Suprapubic skin (tissue), 3 donors: ENCODE measurements at regions not wholly inside any gene's neighbourhood (a gene's known extent, or its start where the extent isn't known, plus 50 kb on each side); places are given as distances from the start of the nearest gene placed in this dataset.

Source experiments
- POLR2AphosphoS5 ChIP-seq, 3 donors: sonication (generic); formaldehyde crosslinking; IDR thresholded peaks; one replicate each; pipeline ENCODE4 v1.6.1; 2017; ENCODE audit warnings: antibody characterized with exemption in 3 of 3
- TF ChIP-seq, protein P1 (sequence below), 2 donors: fragments of 200-600 bp in 1 of 2; fragments of 450-650 bp in 1 of 2; sonication (generic) in 1 of 2; IDR thresholded peaks; one replicate each; pipeline ENCODE4 v1.5.1; 2016 to 2019; ENCODE audit warnings: antibody characterized with exemption in 2 of 2, mild to moderate bottlenecking in 1 of 2, moderate library complexity in 1 of 2

DNA sequence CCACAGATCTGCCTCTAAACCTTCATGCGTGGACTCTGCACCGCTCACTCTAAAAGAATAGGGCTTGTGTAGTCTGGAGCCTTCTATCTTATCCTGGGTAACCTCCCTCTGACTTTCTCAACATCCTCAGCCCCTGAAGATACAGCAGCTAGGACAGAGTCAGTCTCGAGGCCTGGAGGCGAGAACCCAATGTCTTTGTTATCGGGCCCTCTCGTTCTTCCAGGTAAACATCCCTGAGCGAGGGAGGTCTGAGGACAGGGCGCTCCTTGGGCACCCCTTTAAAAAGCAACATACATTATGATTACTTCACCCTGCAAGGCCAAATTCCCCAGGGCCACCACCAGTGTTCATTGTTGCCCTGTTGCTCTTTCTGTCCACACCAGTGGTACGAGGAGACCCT is 75.4 kb upstream of the PRNP start:
- TF ChIP-seq, protein P1, sequence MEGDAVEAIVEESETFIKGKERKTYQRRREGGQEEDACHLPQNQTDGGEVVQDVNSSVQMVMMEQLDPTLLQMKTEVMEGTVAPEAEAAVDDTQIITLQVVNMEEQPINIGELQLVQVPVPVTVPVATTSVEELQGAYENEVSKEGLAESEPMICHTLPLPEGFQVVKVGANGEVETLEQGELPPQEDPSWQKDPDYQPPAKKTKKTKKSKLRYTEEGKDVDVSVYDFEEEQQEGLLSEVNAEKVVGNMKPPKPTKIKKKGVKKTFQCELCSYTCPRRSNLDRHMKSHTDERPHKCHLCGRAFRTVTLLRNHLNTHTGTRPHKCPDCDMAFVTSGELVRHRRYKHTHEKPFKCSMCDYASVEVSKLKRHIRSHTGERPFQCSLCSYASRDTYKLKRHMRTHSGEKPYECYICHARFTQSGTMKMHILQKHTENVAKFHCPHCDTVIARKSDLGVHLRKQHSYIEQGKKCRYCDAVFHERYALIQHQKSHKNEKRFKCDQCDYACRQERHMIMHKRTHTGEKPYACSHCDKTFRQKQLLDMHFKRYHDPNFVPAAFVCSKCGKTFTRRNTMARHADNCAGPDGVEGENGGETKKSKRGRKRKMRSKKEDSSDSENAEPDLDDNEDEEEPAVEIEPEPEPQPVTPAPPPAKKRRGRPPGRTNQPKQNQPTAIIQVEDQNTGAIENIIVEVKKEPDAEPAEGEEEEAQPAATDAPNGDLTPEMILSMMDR (IDR thresholded peaks at IDR 0.05) = no peak
- TF ChIP-seq POLR2AphosphoS5 (IDR thresholded peaks at IDR 0.05) = no peak
